ENCODE measurements at regions not wholly inside any gene's neighbourhood (a gene's known extent, or its start where the extent isn't known, plus 50 kb on each side); places are given as distances from the start of the nearest gene placed in this dataset.
"Not testable (repeated sequence)": the region's sequence is repeated elsewhere in the genome, so short reads cannot be mapped to it uniquely, and the experiment has no call there.

DNA sequence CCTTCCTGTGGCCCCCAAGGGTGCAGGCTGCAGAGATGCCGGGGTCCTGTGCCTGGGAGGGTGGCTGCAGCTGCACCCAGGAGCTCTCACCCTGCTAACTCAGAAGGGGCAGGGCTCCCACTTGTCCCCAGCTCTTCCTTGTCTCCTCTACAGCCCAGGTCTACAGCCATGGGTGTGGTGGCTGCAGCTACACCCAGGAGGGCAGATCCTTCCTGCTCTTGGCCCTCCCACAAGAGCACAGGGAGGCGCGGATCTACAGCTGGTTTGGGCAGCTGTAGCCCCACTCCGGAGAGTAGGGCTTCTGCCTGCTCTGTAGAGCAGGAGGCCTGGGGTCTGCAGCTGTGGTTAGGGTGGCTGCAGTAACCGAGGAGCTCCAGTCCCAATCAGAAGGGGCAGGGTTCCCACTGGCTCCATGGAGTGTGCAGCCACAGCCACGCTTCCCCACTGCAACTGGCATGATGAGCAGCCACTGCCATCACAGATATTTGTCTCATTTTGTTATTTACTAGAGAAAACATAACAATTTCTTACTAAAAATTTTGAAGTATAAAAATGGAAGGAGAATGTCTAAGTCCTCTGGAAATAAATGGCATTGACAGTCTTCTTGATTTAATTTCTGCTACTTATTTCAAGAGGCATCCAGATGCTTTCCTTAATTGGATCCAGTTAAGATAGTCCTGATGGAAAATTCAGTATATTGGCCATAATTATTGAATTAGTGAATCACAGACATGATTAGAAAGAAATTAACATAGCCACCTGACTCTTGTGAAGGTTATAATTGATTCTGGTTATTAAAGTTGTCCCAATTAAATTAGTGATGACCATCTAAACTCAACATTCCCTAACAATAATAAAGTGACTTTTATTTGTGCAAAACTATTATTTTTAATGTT, 233.6 kb downstream of the KCNE4 start:
- Histone ChIP-seq H3K9me3 (no peaks in the 10 kb centered on the region), H3K4me1 (no peaks in the 10 kb centered on the region), H3K4me3 (no peak overlapping the region), H3K36me3 (no peaks in the 10 kb centered on the region), H3K27me3 (no peaks in the 10 kb centered on the region), H3K27ac (no peak overlapping the region)
- 85 to 87% methylated on average over 3 to 6 of the region's 6 CpGs for WGBS, 2 donors
- ATAC-seq (ENCODE audit: low FRiP score in 2 of 2) (peak in 1 of 2 donors; percentile 39), DNase-seq (peak in 1 of 2 donors; percentile 41)
- TF ChIP-seq POLR2AphosphoS5 (IDR thresholded peaks at IDR 0.05) = no peak
- TF ChIP-seq POLR2A (IDR thresholded peaks at IDR 0.05) = no peak
- no peak for TF ChIP-seq EP300 (IDR thresholded peaks at IDR 0.05)
- TF ChIP-seq, protein P1, sequence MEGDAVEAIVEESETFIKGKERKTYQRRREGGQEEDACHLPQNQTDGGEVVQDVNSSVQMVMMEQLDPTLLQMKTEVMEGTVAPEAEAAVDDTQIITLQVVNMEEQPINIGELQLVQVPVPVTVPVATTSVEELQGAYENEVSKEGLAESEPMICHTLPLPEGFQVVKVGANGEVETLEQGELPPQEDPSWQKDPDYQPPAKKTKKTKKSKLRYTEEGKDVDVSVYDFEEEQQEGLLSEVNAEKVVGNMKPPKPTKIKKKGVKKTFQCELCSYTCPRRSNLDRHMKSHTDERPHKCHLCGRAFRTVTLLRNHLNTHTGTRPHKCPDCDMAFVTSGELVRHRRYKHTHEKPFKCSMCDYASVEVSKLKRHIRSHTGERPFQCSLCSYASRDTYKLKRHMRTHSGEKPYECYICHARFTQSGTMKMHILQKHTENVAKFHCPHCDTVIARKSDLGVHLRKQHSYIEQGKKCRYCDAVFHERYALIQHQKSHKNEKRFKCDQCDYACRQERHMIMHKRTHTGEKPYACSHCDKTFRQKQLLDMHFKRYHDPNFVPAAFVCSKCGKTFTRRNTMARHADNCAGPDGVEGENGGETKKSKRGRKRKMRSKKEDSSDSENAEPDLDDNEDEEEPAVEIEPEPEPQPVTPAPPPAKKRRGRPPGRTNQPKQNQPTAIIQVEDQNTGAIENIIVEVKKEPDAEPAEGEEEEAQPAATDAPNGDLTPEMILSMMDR (IDR thresholded peaks at IDR 0.05) = no peak

DNA sequence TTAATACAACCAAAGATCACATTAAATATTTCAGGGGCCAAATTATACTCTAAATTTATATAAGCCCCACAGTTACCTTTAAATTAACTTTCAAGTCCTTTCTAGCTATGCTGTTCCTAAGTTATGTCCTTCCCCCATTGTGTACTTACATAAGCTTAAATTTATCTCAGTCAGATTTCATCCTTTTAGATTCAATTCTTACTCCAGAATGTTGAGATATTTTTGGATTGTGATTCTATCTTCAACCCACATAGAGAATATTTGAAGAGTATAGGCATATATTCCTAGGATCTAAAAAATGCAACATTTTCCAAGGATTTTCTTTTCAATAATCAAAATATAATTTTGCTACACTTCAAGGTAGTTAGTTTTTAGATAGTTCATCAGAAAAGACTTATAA, 242.8 kb downstream of the KCNE4 start:
- DNase-seq = no peak
- no peaks in the 10 kb centered on the region for H3K4me1 ChIP-seq
- no peaks in the 10 kb centered on the region for H3K9me3 ChIP-seq
- no peak overlapping the region for H3K4me3 ChIP-seq
- no peak overlapping the region for H3K27ac ChIP-seq
- no peaks in the 10 kb centered on the region for H3K36me3 ChIP-seq
- TF ChIP-seq EP300 (IDR thresholded peaks at IDR 0.05) (no peak), POLR2A (IDR thresholded peaks at IDR 0.05) (no peak), POLR2AphosphoS5 (IDR thresholded peaks at IDR 0.05) (no peak)
- TF ChIP-seq, protein P1 (IDR thresholded peaks at IDR 0.05) = no peak
- H3K27me3 ChIP-seq = no peaks in the 10 kb centered on the region
- no peak for ATAC-seq (ENCODE audit: low FRiP score in 2 of 2)

DNA sequence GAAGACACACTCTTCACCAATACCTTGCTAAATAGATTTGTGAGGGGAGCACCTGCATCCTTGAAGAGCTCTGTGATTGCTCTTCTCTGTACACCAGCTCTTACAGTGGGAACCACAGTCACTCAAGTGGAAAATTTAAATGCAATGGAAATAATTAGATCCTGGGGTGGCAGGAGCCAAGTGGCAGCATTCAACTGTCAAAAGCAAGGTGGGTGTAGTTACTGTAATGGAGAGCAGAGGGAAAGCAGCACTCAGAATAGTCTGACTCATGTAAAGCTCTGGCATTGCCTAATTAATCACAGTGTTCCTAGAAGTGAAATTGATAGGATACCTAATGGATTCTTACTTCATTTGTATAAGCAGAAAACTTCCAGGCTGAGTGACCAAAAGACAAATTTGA, 245.8 kb downstream of the KCNE4 start:
- Histone ChIP-seq H3K9me3 (no peaks in the 10 kb centered on the region), H3K27ac (no peak overlapping the region), H3K4me3 (no peak overlapping the region), H3K4me1 (no peaks in the 10 kb centered on the region), H3K36me3 (no peaks in the 10 kb centered on the region), H3K27me3 (no peaks in the 10 kb centered on the region)
- DNase-seq = no peak
- TF ChIP-seq POLR2A (IDR thresholded peaks at IDR 0.05) (no peak), EP300 (IDR thresholded peaks at IDR 0.05) (no peak), POLR2AphosphoS5 (IDR thresholded peaks at IDR 0.05) (no peak)
- TF ChIP-seq, protein P1 (IDR thresholded peaks at IDR 0.05) = no peak
- ATAC-seq (ENCODE audit: low FRiP score in 2 of 2) = no peak

DNA sequence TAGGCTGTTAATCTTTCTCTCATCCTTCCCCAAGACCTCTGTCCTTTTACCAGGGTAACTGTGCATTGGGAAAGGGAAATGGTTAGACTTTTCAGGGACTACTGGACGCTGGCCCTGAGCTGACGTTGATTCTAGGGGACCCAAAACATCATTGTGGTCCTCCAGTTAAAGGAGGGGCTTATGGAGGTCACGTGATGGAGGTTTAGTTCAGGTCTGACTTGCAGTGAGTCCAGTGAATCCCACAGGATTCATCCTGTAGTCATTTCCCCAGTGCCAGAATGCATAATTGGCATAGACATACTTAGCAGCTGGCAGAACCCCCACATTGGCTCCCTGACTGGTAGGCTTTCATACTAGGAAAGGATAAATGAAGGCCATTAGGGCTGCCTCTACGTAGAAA, 246.3 kb downstream of the KCNE4 start:
- not testable (repeated sequence) for H3K4me3 ChIP-seq; H3K27ac ChIP-seq; H3K27me3 ChIP-seq; ATAC-seq (ENCODE audit: low FRiP score in 2 of 2); H3K4me1 ChIP-seq; H3K9me3 ChIP-seq; H3K36me3 ChIP-seq; DNase-seq
- WGBS, 2 donors = 77 to 82% methylated on average over 4 of the region's 4 CpGs

DNA sequence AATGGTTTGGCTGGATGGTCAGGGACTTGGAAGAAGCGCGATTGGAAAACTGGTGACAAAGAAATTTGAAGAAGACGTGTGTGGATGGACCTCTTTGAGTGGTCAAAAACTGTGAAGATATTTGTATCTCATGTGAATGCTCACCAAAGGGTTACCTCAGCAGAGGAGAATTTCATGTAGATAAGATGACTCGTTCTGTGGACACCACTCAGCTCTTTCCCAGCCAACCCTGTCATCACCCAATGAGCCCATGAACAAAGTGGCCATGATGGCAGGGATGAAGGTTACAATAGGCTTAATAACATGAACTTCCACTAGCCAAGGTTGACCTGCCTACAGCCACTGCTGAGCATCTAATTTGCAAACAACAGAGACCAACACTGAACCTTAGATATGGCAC, 248.3 kb downstream of the KCNE4 start:
- Histone ChIP-seq H3K27me3 (no peaks in the 10 kb centered on the region), H3K36me3 (no peaks in the 10 kb centered on the region), H3K4me3 (no peak overlapping the region), H3K4me1 (no peaks in the 10 kb centered on the region), H3K9me3 (no peaks in the 10 kb centered on the region), H3K27ac (no peak overlapping the region)
- no peak for TF ChIP-seq EP300 (IDR thresholded peaks at IDR 0.05)
- TF ChIP-seq POLR2AphosphoS5 (IDR thresholded peaks at IDR 0.05) = no peak
- TF ChIP-seq, protein P1 (IDR thresholded peaks at IDR 0.05) = no peak
- TF ChIP-seq POLR2A (IDR thresholded peaks at IDR 0.05) = no peak
- 87 to 89% methylated on average over 4 of the region's 4 CpGs for WGBS, 2 donors
- no peak for ATAC-seq (ENCODE audit: low FRiP score in 2 of 2)
- DNase-seq = no peak
